SK-N-SH (cell line): ENCODE measurements at regions not wholly inside any gene's neighbourhood (a gene's known extent, or its start where the extent isn't known, plus 50 kb on each side); places are given as distances from the start of the nearest gene placed in this dataset.

Experiments used
- CTCF ChIA-PET: fragments of 300-600, 350-600 bp; formaldehyde crosslinking; extraction: SDS; loops from one replicate; lab custom pipeline; 2021; lab: Yijun Ruan, JAX
- POLR2A ChIA-PET: fragments of 350-600 bp; sonication (Branson Sonifier 250); formaldehyde crosslinking; extraction: SDS; loops from one replicate; lab custom pipeline; 2020; ENCODE audit warnings: antibody characterized with exemption, inconsistent platforms; lab: Yijun Ruan, JAX
- DNase-seq: peaks from one replicate; pipeline ENCODE4 v3.0.0; 2012
- H2AFZ ChIP-seq: fragments of 200-600 bp; sonication (generic); 2 replicates; pipeline ENCODE4 v1.8.1; 2016; ENCODE audit warnings: antibody characterized with exemption, mild to moderate bottlenecking, low read depth
- H3F3A ChIP-seq: fragments of 200-600 bp; sonication (generic); replicated peaks from 2 replicates; pipeline ENCODE3; 2016; ENCODE audit warnings: antibody characterized with exemption, mild to moderate bottlenecking; ENCODE audit not compliant: insufficient read depth
- H3K27ac ChIP-seq, 2 experiments: fragments of 200-500 bp in 1 of 2; fragments of 200-600 bp in 1 of 2; sonication (Bioruptor generic) in 1 of 2; sonication (generic), shearing (Covaris generic) in 1 of 2; 2 replicates each; pipeline versions ENCODE4 v1.5.1 to v1.6.1; 2014 to 2016; ENCODE audit warnings: low read depth in 2 of 2, inconsistent platforms in 1 of 2, low read length in 1 of 2, mild to moderate bottlenecking in 1 of 2, mixed read lengths in 1 of 2
- H3K27me3 ChIP-seq: fragments of 200-600 bp; sonication (generic), shearing (Covaris generic); 2 replicates; pipeline ENCODE4 v1.6.1; 2016; ENCODE audit warnings: mixed run types; ENCODE audit not compliant: insufficient read depth
- H3K36me3 ChIP-seq, 2 experiments: fragments of 200-500 bp in 1 of 2; fragments of 200-600 bp in 1 of 2; sonication (Bioruptor generic) in 1 of 2; sonication (generic) in 1 of 2; replicated peaks in 1 of 2; 2 replicates each; pipeline versions ENCODE3 to v1.5.1; 2014 to 2016; ENCODE audit warnings: low read length in 1 of 2, mild to moderate bottlenecking in 1 of 2; ENCODE audit not compliant: insufficient read depth in 2 of 2, control insufficient read depth in 1 of 2
- H3K4me1 ChIP-seq, 2 experiments: fragments of 200-500 bp in 1 of 2; fragments of 200-600 bp in 1 of 2; sonication (Bioruptor generic) in 1 of 2; sonication (generic), shearing (Covaris generic) in 1 of 2; 2 replicates each; pipeline versions ENCODE4 v1.5.1 to v1.6.1; 2014 to 2016; ENCODE audit warnings: low read depth in 1 of 2, low read length in 1 of 2, mixed run types in 1 of 2; ENCODE audit not compliant: insufficient read depth in 2 of 2, control insufficient read depth in 1 of 2
- H3K4me2 ChIP-seq: fragments of 200-600 bp; sonication (generic), shearing (Covaris generic); 2 replicates; pipeline ENCODE4 v1.6.1; 2017; ENCODE audit warnings: mixed run types
- H3K4me3 ChIP-seq, 2 experiments: fragments of 200-500 bp in 1 of 2; fragments of 200-600 bp in 1 of 2; sonication (Bioruptor generic) in 1 of 2; sonication (generic), shearing (Covaris generic) in 1 of 2; 2 replicates each; pipeline versions ENCODE4 v1.5.1 to v1.8.1; 2014 to 2016; ENCODE audit warnings: low read depth in 2 of 2, inconsistent platforms in 1 of 2, low read length in 1 of 2, mild to moderate bottlenecking in 1 of 2, mixed read lengths in 1 of 2, moderate library complexity in 1 of 2
- H3K79me2 ChIP-seq: fragments of 200-600 bp; sonication (generic); 2 replicates; pipeline ENCODE4 v1.8.1; 2017; ENCODE audit warnings: mild to moderate bottlenecking; ENCODE audit not compliant: insufficient read depth
- H3K9ac ChIP-seq: fragments of 200-600 bp; sonication (generic); 2 replicates; pipeline ENCODE4 v1.6.1; 2017; ENCODE audit warnings: mixed run types
- H3K9me2 ChIP-seq: fragments of 200-600 bp; sonication (generic); 2 replicates; pipeline ENCODE4 v1.6.1; 2017; ENCODE audit warnings: mixed run types
- H3K9me3 ChIP-seq: fragments of 200-600 bp; sonication (generic); 2 replicates; pipeline ENCODE4 v1.6.1; 2017; ENCODE audit warnings: mixed run types, mild to moderate bottlenecking, moderate library complexity
- H4K20me1 ChIP-seq: fragments of 200-600 bp; sonication (generic); 2 replicates; pipeline ENCODE4 v1.6.1; 2017; ENCODE audit warnings: mild to moderate bottlenecking, mixed run types; ENCODE audit not compliant: insufficient read depth
- CHD2 ChIP-seq: fragments of 150-350 bp; IDR thresholded peaks from 2 replicates; pipeline ENCODE4 v1.6.1; 2018; ENCODE audit warnings: low read length; ENCODE audit not compliant: partially characterized antibody
- ELF1 ChIP-seq: IDR thresholded peaks from 2 replicates; pipeline ENCODE4 v1.4.0; 2012
- EP300 ChIP-seq, 2 experiments: IDR thresholded peaks; 2 replicates each; pipeline versions ENCODE4 v1.4.0 to v1.6.1; 2012; ENCODE audit warnings: borderline replicate concordance in 1 of 2, low read depth in 1 of 2, low read length in 1 of 2
- EZH2phosphoT487 ChIP-seq: fragments of 200-600 bp; sonication (generic); IDR thresholded peaks from 2 replicates; pipeline ENCODE4 v1.6.1; 2017; ENCODE audit warnings: low read depth, mixed run types, mild to moderate bottlenecking, antibody characterized with exemption, moderate library complexity, borderline replicate concordance
- FOSL2 ChIP-seq: IDR thresholded peaks from 2 replicates; pipeline ENCODE4 v1.4.0; 2012; ENCODE audit warnings: low read depth, mild to moderate bottlenecking, moderate library complexity, borderline replicate concordance
- FOXJ3 ChIP-seq: sonication (generic); formaldehyde crosslinking; IDR thresholded peaks from 2 replicates; pipeline ENCODE4 v1.5.1; 2020; ENCODE audit warnings: mild to moderate bottlenecking, missing genetic modification reagents
- GABPA ChIP-seq: IDR thresholded peaks from 2 replicates; pipeline ENCODE4 v1.4.0; 2012; ENCODE audit warnings: low read depth, mild to moderate bottlenecking
- JUND ChIP-seq: IDR thresholded peaks from 2 replicates; pipeline ENCODE4 v1.4.0; 2012
- REST ChIP-seq: IDR thresholded peaks from 2 replicates; pipeline ENCODE4 v1.6.1; 2012; ENCODE audit warnings: mild to moderate bottlenecking, low read depth, low read length, moderate library complexity
- RXRA ChIP-seq: IDR thresholded peaks from 2 replicates; pipeline ENCODE4 v1.4.0; 2012; ENCODE audit warnings: low read depth, mild to moderate bottlenecking, borderline replicate concordance
- SIN3A ChIP-seq: IDR thresholded peaks from 2 replicates; pipeline ENCODE4 v1.6.1; 2012; ENCODE audit warnings: low read depth, mild to moderate bottlenecking, low read length, moderate library complexity, borderline replicate concordance
- TAF1 ChIP-seq: IDR thresholded peaks from 2 replicates; pipeline ENCODE4 v1.6.1; 2012; ENCODE audit warnings: low read depth, mild to moderate bottlenecking, low read length, moderate library complexity, borderline replicate concordance
- TCF12 ChIP-seq: IDR thresholded peaks from 2 replicates; pipeline ENCODE4 v1.4.0; 2012
- TEAD4 ChIP-seq: IDR thresholded peaks from 2 replicates; pipeline ENCODE4 v1.4.0; 2012; ENCODE audit warnings: mild to moderate bottlenecking, borderline replicate concordance; ENCODE audit not compliant: insufficient read depth
- USF1 ChIP-seq: IDR thresholded peaks from 2 replicates; pipeline ENCODE4 v1.4.0; 2012; ENCODE audit warnings: low read depth, borderline replicate concordance
- ZBTB33 ChIP-seq: IDR thresholded peaks from 2 replicates; pipeline ENCODE4 v1.4.0; 2012; ENCODE audit warnings: low read depth, borderline replicate concordance
- WGBS: methylation state at CpG from one replicate; pipeline ENCODE4 v1.1.6; 2017; ENCODE audit warnings: low lambda C conversion rate; 5-methylcytosine and 5-hydroxymethylcytosine counted together
- TF ChIP-seq, protein P1 (sequence below): fragments of 150-350 bp; IDR thresholded peaks from 2 replicates; pipeline ENCODE4 v1.6.1; 2016; ENCODE audit warnings: mild to moderate bottlenecking, low read depth, low read length
- TF ChIP-seq, protein P2 (sequence below): fragments of 150-350 bp; IDR thresholded peaks from 2 replicates; pipeline ENCODE4 v1.6.1; 2017; ENCODE audit warnings: antibody characterized with exemption, low read length, low read depth, borderline replicate concordance

- Histone ChIP-seq H3K9me3 (no peaks in the 10 kb centered on the region), H3K36me3 (no peaks in the 10 kb centered on the region), H3K4me2 (no peak overlapping the region), H4K20me1 (no peaks in the 10 kb centered on the region), H3F3A (no peaks in the 10 kb centered on the region), H3K79me2 (no peaks in the 10 kb centered on the region), H3K9me2 (no peaks in the 10 kb centered on the region), H3K4me3 (no peak overlapping the region), H2AFZ (no peak overlapping the region), H3K27ac (no peak overlapping the region), H3K9ac (no peak overlapping the region), H3K4me1 (no peaks in the 10 kb centered on the region), H3K27me3 (no peaks in the 10 kb centered on the region)
- no peak for DNase-seq
- POLR2A ChIA-PET = no interaction called here
- no peak for TF ChIP-seq TEAD4
- TF ChIP-seq, protein P1, sequence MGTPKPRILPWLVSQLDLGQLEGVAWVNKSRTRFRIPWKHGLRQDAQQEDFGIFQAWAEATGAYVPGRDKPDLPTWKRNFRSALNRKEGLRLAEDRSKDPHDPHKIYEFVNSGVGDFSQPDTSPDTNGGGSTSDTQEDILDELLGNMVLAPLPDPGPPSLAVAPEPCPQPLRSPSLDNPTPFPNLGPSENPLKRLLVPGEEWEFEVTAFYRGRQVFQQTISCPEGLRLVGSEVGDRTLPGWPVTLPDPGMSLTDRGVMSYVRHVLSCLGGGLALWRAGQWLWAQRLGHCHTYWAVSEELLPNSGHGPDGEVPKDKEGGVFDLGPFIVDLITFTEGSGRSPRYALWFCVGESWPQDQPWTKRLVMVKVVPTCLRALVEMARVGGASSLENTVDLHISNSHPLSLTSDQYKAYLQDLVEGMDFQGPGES = no peak
- WGBS = 97% methylated on average over 2 of the region's 2 CpGs
- CTCF ChIA-PET = no interaction called here
Observed at GRCh38 chr18:9029131-9029530, 73.4 kb upstream of the NDUFV2 start.

DNA sequence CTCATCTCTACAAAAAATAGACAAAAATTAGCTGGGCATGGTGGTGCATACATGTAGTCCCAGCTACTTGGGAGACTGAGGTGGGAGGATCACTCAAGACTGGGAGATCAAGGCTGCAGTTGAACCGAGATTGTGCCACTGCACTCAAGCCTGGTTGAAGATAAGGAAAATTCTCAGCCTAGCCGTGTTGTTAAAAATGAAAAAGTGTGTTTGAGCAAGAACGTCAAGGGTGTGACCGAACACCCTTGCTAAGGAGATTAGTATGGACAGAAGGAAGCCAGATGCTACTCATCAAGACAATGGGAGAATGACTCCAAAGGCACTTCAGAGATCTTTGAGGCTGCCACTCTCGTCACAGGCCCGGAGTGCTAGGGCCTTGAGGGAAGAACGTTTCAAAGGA, 70.0 kb upstream of the NDUFV2 start:
- 89% methylated on average over 4 of the region's 7 CpGs for WGBS
- Histone ChIP-seq H3K79me2 (no peaks in the 10 kb centered on the region), H3K4me3 (no peak overlapping the region), H3K9ac (no peak overlapping the region), H2AFZ (no peak overlapping the region), H3F3A (no peaks in the 10 kb centered on the region), H3K27ac (no peak overlapping the region), H3K27me3 (no peaks in the 10 kb centered on the region), H3K4me1 (no peaks in the 10 kb centered on the region), H4K20me1 (no peaks in the 10 kb centered on the region), H3K36me3 (no peaks in the 10 kb centered on the region), H3K9me3 (no peaks in the 10 kb centered on the region), H3K9me2 (no peaks in the 10 kb centered on the region), H3K4me2 (no peak overlapping the region)
- ChIA-PET POLR2A (no interaction called here), CTCF (interaction anchor here (1.2 kb wide), 1 partner anchor 44 kb away, joined by 3 read pairs; no protein-coding TSS in a partner anchor)
- no peak for DNase-seq
- TF ChIP-seq SIN3A (no peak), JUND (no peak), REST (no peak), EP300 (IDR thresholded peaks at IDR 0.05; ENCODE audit: borderline replicate concordance in 1 of 2, low read depth in 1 of 2, low read length in 1 of 2) (no peak), FOXJ3 (CRISPR knock-in tag) (no peak), ZBTB33 (no peak), EZH2phosphoT487 (no peak), ELF1 (no peak), TCF12 (no peak), GABPA (no peak), TAF1 (no peak), FOSL2 (no peak), CHD2 (no peak), USF1 (no peak), RXRA (no peak)
- TF ChIP-seq, protein P2, sequence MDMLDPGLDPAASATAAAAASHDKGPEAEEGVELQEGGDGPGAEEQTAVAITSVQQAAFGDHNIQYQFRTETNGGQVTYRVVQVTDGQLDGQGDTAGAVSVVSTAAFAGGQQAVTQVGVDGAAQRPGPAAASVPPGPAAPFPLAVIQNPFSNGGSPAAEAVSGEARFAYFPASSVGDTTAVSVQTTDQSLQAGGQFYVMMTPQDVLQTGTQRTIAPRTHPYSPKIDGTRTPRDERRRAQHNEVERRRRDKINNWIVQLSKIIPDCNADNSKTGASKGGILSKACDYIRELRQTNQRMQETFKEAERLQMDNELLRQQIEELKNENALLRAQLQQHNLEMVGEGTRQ = no peak
- TF ChIP-seq, protein P1 = no peak
